Activated naive CD8-positive, alpha-beta T cell (primary cell): ENCODE measurements at regions not wholly inside any gene's neighbourhood (a gene's known extent, or its start where the extent isn't known, plus 50 kb on each side); places are given as distances from the start of the nearest gene placed in this dataset.
"Not testable (repeated sequence)": the region's sequence is repeated elsewhere in the genome, so short reads cannot be mapped to it uniquely, and the experiment has no call there.

Source experiments
- H3K27ac Mint-ChIP-seq: one replicate; pipeline ENCODE4 v1.8.0; 2021; ENCODE audit warnings: mixed read lengths
- H3K27me3 Mint-ChIP-seq: one replicate; pipeline ENCODE4 v1.8.0; 2021; ENCODE audit warnings: mixed read lengths
- H3K36me3 Mint-ChIP-seq: one replicate; pipeline ENCODE4 v1.8.0; 2021; ENCODE audit warnings: mixed read lengths
- H3K4me1 Mint-ChIP-seq: one replicate; pipeline ENCODE4 v1.8.0; 2021; ENCODE audit warnings: low read depth, mixed read lengths
- H3K4me3 Mint-ChIP-seq: one replicate; pipeline ENCODE4 v1.8.0; 2021; ENCODE audit warnings: mild to moderate bottlenecking, mixed read lengths
- H3K9me3 Mint-ChIP-seq: one replicate; pipeline ENCODE4 v1.8.0; 2021; ENCODE audit warnings: low read depth, mixed read lengths

- Mint-ChIP-seq H3K36me3 (peaks cover 2% of the 10 kb centered on the region), H3K27me3 (peaks cover 3% of the 10 kb centered on the region), H3K4me1 (peaks cover under 1% of the 10 kb centered on the region), H3K4me3 (no peak overlapping the region), H3K9me3 (peaks cover 6% of the 10 kb centered on the region), H3K27ac (no peak overlapping the region)
Measured at GRCh38 chr3:194064380-194065332, 71.3 kb upstream of the HES1 start.

- H3K4me1 Mint-ChIP-seq, H3K27ac Mint-ChIP-seq, H3K4me3 Mint-ChIP-seq, H3K27me3 Mint-ChIP-seq, H3K9me3 Mint-ChIP-seq, H3K36me3 Mint-ChIP-seq: not testable (repeated sequence)
Measured at GRCh38 chr3:194067327-194067726, 68.6 kb upstream of the HES1 start.

- Mint-ChIP-seq H3K27ac (no peak overlapping the region), H3K27me3 (peaks cover 8% of the 10 kb centered on the region), H3K9me3 (peaks cover 7% of the 10 kb centered on the region), H3K36me3 (peaks cover 2% of the 10 kb centered on the region), H3K4me3 (no peak overlapping the region), H3K4me1 (peaks cover 8% of the 10 kb centered on the region)
Measured at GRCh38 chr3:194067949-194068362, 68.0 kb upstream of the HES1 start.

- peaks cover 10% of the 10 kb centered on the region for H3K27me3 Mint-ChIP-seq
- H3K4me1 Mint-ChIP-seq = peaks cover 8% of the 10 kb centered on the region
- peaks cover 2% of the 10 kb centered on the region for H3K36me3 Mint-ChIP-seq
- peaks cover 7% of the 10 kb centered on the region for H3K9me3 Mint-ChIP-seq
- H3K27ac Mint-ChIP-seq = peak overlapping the region; percentile 36
- H3K4me3 Mint-ChIP-seq = peak overlapping the region; percentile 79
Measured at GRCh38 chr3:194069421-194070219, 66.3 kb upstream of the HES1 start.

GRCh38 chr3:194070220-194070633 lies 65.7 kb upstream of the HES1 start:
- Mint-ChIP-seq H3K36me3 (peaks cover 2% of the 10 kb centered on the region), H3K27me3 (peaks cover 10% of the 10 kb centered on the region), H3K9me3 (peaks cover 7% of the 10 kb centered on the region), H3K4me3 (peak overlapping the region; percentile 79), H3K27ac (peak overlapping the region; percentile 30), H3K4me1 (peaks cover 8% of the 10 kb centered on the region)

- peaks cover 2% of the 10 kb centered on the region for H3K36me3 Mint-ChIP-seq
- H3K9me3 Mint-ChIP-seq = peaks cover 7% of the 10 kb centered on the region
- H3K27ac Mint-ChIP-seq = peak overlapping the region; percentile 30
- H3K27me3 Mint-ChIP-seq = peaks cover 10% of the 10 kb centered on the region
- H3K4me1 Mint-ChIP-seq = peaks cover 8% of the 10 kb centered on the region
- peak overlapping the region; percentile 72 for H3K4me3 Mint-ChIP-seq
Measured at GRCh38 chr3:194070634-194071409, 65.1 kb upstream of the HES1 start.

- peaks cover 2% of the 10 kb centered on the region for H3K36me3 Mint-ChIP-seq
- peaks cover 7% of the 10 kb centered on the region for H3K9me3 Mint-ChIP-seq
- H3K4me3 Mint-ChIP-seq = peak overlapping the region; percentile 35
- peaks cover 10% of the 10 kb centered on the region for H3K27me3 Mint-ChIP-seq
- no peak overlapping the region for H3K27ac Mint-ChIP-seq
- peaks cover 8% of the 10 kb centered on the region for H3K4me1 Mint-ChIP-seq
Measured at GRCh38 chr3:194072097-194072428, 63.9 kb upstream of the HES1 start.

- Mint-ChIP-seq H3K4me3 (peak overlapping the region; percentile 35), H3K9me3 (peaks cover 7% of the 10 kb centered on the region), H3K27ac (no peak overlapping the region), H3K4me1 (peaks cover 8% of the 10 kb centered on the region), H3K36me3 (peaks cover 2% of the 10 kb centered on the region), H3K27me3 (peaks cover 10% of the 10 kb centered on the region)
Measured at GRCh38 chr3:194072691-194073279, 63.2 kb upstream of the HES1 start.

- peaks cover 8% of the 10 kb centered on the region for H3K4me1 Mint-ChIP-seq
- H3K27ac Mint-ChIP-seq = no peak overlapping the region
- H3K27me3 Mint-ChIP-seq = peaks cover 12% of the 10 kb centered on the region
- H3K36me3 Mint-ChIP-seq = peaks cover 2% of the 10 kb centered on the region
- H3K4me3 Mint-ChIP-seq = no peak overlapping the region
- peaks cover 7% of the 10 kb centered on the region for H3K9me3 Mint-ChIP-seq
Measured at GRCh38 chr3:194073926-194074325, 62.0 kb upstream of the HES1 start.

- no peaks in the 10 kb centered on the region for H3K9me3 Mint-ChIP-seq
- H3K4me1 Mint-ChIP-seq = peaks cover 6% of the 10 kb centered on the region
- H3K36me3 Mint-ChIP-seq = no peaks in the 10 kb centered on the region
- H3K4me3 Mint-ChIP-seq = no peak overlapping the region
- H3K27ac Mint-ChIP-seq = no peak overlapping the region
- H3K27me3 Mint-ChIP-seq = peaks cover 9% of the 10 kb centered on the region
Measured at GRCh38 chr3:194075088-194075615, 60.8 kb upstream of the HES1 start.

- H3K4me3 Mint-ChIP-seq = no peak overlapping the region
- H3K27ac Mint-ChIP-seq = no peak overlapping the region
- H3K36me3 Mint-ChIP-seq = no peaks in the 10 kb centered on the region
- H3K27me3 Mint-ChIP-seq = peaks cover 9% of the 10 kb centered on the region
- H3K4me1 Mint-ChIP-seq = peaks cover 6% of the 10 kb centered on the region
- H3K9me3 Mint-ChIP-seq = no peaks in the 10 kb centered on the region
Measured at GRCh38 chr3:194075802-194076460, 60.0 kb upstream of the HES1 start.

- Mint-ChIP-seq H3K4me3 (no peak overlapping the region), H3K9me3 (no peaks in the 10 kb centered on the region), H3K36me3 (no peaks in the 10 kb centered on the region), H3K27me3 (peaks cover 9% of the 10 kb centered on the region), H3K4me1 (peaks cover 4% of the 10 kb centered on the region), H3K27ac (no peak overlapping the region)
Measured at GRCh38 chr3:194076475-194076874, 59.5 kb upstream of the HES1 start.

- peaks cover 8% of the 10 kb centered on the region for H3K27me3 Mint-ChIP-seq
- no peaks in the 10 kb centered on the region for H3K4me1 Mint-ChIP-seq
- no peaks in the 10 kb centered on the region for H3K9me3 Mint-ChIP-seq
- H3K4me3 Mint-ChIP-seq = no peak overlapping the region
- no peaks in the 10 kb centered on the region for H3K36me3 Mint-ChIP-seq
- H3K27ac Mint-ChIP-seq = no peak overlapping the region
Measured at GRCh38 chr3:194077602-194078001, 58.3 kb upstream of the HES1 start.
